HG03045 (cell line): ENCODE measurements at regions not wholly inside any gene's neighbourhood (a gene's known extent, or its start where the extent isn't known, plus 50 kb on each side); places are given as distances from the start of the nearest gene placed in this dataset.
"Not testable (repeated sequence)": the region's sequence is repeated elsewhere in the genome, so short reads cannot be mapped to it uniquely, and the experiment has no call there.

ENCODE experiments used
- ATAC-seq: cut with Tn5 transposase; IDR thresholded peaks from one replicate; pipeline ENCODE4 v1.9.1; 2021; ENCODE audit warnings: mild to moderate bottlenecking, moderate library complexity; ENCODE audit not compliant: unreplicated experiment

GRCh38 chr5:118606940-118607339 is 381.4 kb downstream of the DTWD2 start:
- no peak for ATAC-seq

- ATAC-seq, result no peak
Measured at GRCh38 chr5:118605761-118606160, 382.6 kb downstream of the DTWD2 start.

DNA sequence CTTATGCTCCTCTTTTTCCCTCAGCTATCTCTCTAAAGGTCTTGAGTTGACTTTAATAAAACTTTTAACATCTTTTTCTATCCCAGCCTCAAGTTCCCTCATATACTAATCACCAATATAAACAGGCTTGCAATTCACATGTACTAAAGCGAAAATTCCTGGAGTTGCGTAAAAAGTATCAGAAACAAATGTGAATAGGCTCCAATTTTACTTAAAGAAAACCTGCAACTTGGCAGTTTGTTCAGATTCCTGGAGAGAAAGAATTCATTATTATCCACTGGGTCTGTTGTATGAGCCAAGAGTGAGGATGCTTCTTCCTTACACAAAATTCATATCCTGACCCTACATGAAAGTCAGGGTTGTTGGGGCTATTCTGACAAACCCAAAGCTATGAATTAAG is 384.2 kb downstream of the DTWD2 start:
- no peak for ATAC-seq

DNA sequence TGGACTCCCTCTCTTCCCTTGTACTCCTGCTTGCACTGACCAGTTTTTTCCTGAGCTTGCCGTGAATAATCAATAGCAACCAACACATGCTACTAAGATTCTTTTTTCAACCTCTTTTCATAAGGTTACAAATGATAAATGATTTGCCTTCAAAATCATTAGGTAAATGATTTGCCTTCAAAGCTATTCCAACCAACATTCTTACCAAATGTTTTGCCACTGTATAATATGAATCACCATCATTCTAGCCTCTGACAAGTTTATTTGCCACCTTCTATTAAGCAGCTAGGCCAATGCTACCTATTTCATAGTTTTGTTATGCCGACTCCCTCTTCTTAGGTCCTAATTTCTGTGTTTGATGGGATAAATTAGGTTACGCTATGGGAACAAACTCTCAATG is 385.1 kb downstream of the DTWD2 start:
- ATAC-seq, result no peak

DNA sequence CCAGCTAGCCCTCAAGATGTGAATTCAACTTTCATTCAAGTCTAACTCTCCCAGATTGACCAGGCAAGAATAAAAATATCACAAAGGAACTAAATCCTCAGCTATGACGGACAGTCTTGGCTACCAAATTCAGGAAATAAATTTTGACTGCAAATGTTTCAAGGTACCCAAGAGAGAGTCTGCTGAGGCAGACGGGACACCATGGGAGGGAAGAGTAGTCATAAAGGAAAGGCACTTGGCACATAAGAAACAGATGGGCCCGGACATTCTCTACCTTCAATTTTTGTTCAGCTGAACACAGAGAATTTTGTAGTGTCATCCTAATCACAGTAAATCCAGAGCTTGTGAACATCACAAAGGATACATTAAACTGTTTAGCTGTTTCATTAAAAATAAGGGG is 390.0 kb downstream of the DTWD2 start:
- no peak for ATAC-seq

GRCh38 chr5:118597543-118597942 is 390.8 kb downstream of the DTWD2 start:
- ATAC-seq, result no peak

- no peak for ATAC-seq
Measured at GRCh38 chr5:118596255-118596654, 392.1 kb downstream of the DTWD2 start.

DNA sequence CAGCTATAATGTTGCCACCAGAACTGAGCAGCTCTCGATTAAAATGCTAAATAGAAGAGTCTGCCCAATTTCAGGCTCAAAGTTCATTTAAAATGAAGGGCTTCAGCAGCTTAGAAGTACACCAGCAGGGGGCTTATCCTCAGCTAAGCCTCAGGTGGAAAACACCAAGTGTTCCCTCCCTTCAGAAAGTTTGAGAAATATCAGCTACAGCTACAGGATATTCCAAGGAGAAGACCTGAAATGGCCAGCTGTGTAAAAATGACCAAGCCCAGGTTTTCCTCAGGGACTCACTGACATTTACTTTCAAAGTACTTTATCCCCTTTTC is 395.4 kb downstream of the DTWD2 start:
- no peak for ATAC-seq

GRCh38 chr5:118592229-118593002 is 395.9 kb downstream of the DTWD2 start:
- no peak for ATAC-seq

GRCh38 chr5:118590806-118591205 is 397.5 kb downstream of the DTWD2 start:
- ATAC-seq, result no peak

DNA sequence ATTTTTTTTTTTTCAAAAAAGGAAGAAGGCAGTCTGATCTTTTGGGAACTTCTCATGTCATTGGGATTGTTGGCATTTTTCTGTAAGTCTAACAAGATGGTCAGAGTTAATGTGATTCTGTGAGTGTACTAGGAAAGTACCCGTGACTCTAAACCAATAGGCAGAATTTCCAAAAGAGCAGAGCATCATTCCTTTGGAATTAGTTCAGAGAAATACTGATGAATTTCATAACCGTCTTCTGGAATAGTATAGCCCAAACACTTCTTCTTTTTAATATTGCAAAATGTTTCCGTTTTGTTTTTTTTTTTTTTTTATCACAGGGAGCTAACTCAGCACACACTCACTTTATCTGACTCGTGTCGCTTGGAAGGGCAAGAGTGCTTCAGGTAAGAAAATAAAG is 407.4 kb downstream of the DTWD2 start:
- no peak for ATAC-seq

DNA sequence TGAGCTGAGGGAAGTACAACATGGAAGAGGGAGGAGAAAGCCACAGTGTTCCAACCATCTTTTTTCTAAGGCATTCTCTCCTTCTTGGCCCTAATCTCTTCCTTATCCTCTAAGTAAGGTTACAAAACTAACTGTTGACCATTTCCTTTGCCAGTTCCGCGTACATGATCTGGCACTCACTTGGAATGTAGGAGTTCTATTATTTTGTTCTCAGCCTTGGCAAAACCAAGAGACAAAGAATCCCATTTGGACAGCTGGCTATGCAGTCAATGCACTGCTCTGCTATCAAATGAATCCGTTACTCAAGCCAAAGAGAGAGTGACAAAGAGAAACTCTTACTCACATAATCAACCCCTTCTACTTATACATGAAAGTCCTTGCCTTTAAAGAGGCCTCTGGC is 410.3 kb downstream of the DTWD2 start:
- ATAC-seq, result no peak

DNA sequence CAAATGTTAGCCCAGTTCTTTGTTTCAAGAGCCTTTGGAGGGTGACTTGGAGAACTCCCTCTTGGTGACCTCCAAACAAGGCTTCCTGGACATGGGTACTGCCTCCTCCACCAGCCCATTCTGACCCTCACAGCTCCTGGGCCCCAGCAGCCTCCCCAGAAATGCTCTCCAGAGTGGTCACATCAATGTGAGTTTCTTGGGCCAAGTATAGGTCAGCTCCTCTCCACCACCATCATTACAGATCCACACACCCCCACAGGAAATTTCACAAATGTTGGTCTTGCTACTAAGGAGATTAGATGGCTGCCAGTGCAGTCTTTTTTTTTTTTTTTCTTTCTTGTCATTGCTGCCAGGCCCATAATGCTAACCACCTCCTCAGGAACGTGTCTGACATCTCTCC is 410.7 kb downstream of the DTWD2 start:
- no peak for ATAC-seq

- not testable (repeated sequence) for ATAC-seq
Measured at GRCh38 chr5:118570276-118570675, 418.1 kb downstream of the DTWD2 start.

DNA sequence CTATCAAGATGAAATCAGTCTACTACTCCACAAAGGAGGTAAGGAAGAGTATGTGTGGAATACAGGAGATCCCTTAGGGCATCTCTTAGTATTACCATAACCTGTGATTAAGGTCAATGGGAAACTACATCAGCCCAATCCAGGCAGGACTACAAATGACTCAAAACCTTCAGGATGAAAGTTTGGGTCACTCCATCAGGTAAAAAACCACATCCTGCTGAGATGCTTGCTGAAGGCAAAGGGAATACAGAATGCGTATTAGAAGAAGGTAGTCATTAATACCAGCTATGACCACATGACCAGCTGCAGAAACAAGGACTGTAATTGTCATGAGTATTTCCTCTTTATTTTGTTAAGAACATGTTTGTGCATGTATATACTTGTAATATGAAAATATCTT is 418.8 kb downstream of the DTWD2 start:
- ATAC-seq, result not testable (repeated sequence)

DNA sequence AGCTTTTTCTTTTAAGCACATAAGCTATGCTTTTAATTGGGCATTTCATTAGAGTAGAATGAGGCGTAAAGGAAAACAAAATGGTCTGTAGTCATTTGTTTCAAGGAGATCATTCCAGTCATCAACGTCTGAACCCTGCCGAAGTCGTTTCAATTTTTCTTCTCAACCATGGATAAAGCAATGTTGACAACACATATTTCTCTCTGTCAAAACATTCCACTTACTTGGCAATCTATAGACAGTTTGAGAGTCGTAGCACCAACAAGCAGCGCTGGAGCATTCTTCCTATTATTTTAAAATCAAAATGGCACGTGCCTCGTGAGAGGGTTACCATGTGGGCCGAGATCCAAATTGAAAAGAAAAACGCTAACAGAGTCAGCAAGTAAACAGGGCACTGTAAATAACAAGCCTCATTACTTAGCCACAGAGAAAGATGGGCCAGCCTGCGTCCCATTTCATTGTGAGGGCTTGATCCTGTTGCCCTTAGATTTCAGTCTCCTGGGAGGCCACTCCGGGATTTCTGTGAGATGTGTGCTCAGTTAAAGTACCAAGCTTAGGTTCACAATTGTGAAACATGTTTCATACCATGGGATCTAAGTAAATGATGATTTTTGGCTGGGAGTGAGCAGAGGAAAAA is 422.9 kb downstream of the DTWD2 start:
- no peak for ATAC-seq

- no peak for ATAC-seq
Measured at GRCh38 chr5:118561971-118562370, 426.4 kb downstream of the DTWD2 start.

DNA sequence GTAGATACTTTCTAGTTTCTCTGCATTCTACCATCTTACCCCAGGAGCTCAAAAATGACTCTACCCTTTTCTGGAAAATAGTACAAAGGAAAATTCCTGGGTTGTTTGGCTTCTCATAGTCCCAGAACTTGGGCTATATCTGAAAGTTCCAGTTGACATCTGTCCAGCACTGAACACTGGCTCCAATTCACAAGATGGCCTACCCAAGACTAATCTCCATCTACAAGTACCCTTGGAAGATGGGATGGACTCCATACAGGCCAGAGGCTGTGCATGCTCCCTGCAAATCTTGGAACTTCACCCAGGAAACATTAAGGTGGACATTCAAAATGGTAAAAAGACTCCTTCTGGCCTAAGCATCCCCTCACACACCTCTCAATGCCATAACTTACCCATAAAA is 427.1 kb downstream of the DTWD2 start:
- ATAC-seq, result no peak

- ATAC-seq, result no peak
Measured at GRCh38 chr5:118558871-118559270, 429.5 kb downstream of the DTWD2 start.

GRCh38 chr5:118557251-118557661 is 431.1 kb downstream of the DTWD2 start:
- ATAC-seq, result no peak

GRCh38 chr5:118556792-118557191 is 431.6 kb downstream of the DTWD2 start:
- ATAC-seq, result no peak

- no peak for ATAC-seq
Measured at GRCh38 chr5:118555727-118556126, 432.6 kb downstream of the DTWD2 start.

GRCh38 chr5:118554981-118555380 is 433.4 kb downstream of the DTWD2 start:
- ATAC-seq, result no peak
